ENCODE measurements at regions not wholly inside any gene's neighbourhood (a gene's known extent, or its start where the extent isn't known, plus 50 kb on each side); places are given as distances from the start of the nearest gene placed in this dataset.

GRCh38 chr18:46290440-46291020, 186.3 kb downstream of the HAUS1 start:
- DNase-seq (ENCODE audit: extremely low read depth, low read depth, low spot score): no peak

GRCh38 chr18:46291149-46291548, 187.0 kb downstream of the HAUS1 start:
- DNase-seq (ENCODE audit: extremely low read depth, low read depth, low spot score): no peak

GRCh38 chr18:46293742-46294181, 189.6 kb downstream of the HAUS1 start:
- no peak for DNase-seq (ENCODE audit: extremely low read depth, low read depth, low spot score)

GRCh38 chr18:46294318-46294717, 190.1 kb downstream of the HAUS1 start:
- no peak for DNase-seq (ENCODE audit: extremely low read depth, low read depth, low spot score)

GRCh38 chr18:46294751-46295150, 190.6 kb downstream of the HAUS1 start:
- no peak for DNase-seq (ENCODE audit: extremely low read depth, low read depth, low spot score)

- no peak for DNase-seq (ENCODE audit: extremely low read depth, low read depth, low spot score)
These were observed 191.2 kb downstream of the HAUS1 start for GRCh38 chr18:46295416-46295815.

- DNase-seq (ENCODE audit: extremely low read depth, low read depth, low spot score): no peak
These were observed 192.5 kb downstream of the HAUS1 start for GRCh38 chr18:46296656-46297055.

- DNase-seq (ENCODE audit: extremely low read depth, low read depth, low spot score): no peak
These were observed 192.9 kb downstream of the HAUS1 start for GRCh38 chr18:46297124-46297523.

GRCh38 chr18:46297621-46298020, 193.4 kb downstream of the HAUS1 start:
- no peak for DNase-seq (ENCODE audit: extremely low read depth, low read depth, low spot score)

- no peak for DNase-seq (ENCODE audit: extremely low read depth, low read depth, low spot score)
These were observed 194.3 kb downstream of the HAUS1 start for GRCh38 chr18:46298511-46298910.

- DNase-seq (ENCODE audit: extremely low read depth, low read depth, low spot score): no peak
These were observed 195.4 kb downstream of the HAUS1 start for GRCh38 chr18:46299465-46300008.

GRCh38 chr18:46301081-46301480, 196.9 kb downstream of the HAUS1 start:
- no peak for DNase-seq (ENCODE audit: extremely low read depth, low read depth, low spot score)

GRCh38 chr18:46301571-46301970, 197.4 kb downstream of the HAUS1 start:
- DNase-seq (ENCODE audit: extremely low read depth, low read depth, low spot score): no peak

GRCh38 chr18:46302528-46303485, 198.6 kb downstream of the HAUS1 start:
- no peak for DNase-seq (ENCODE audit: extremely low read depth, low read depth, low spot score)

- no peak for DNase-seq (ENCODE audit: extremely low read depth, low read depth, low spot score)
These were observed 206.1 kb downstream of the HAUS1 start for GRCh38 chr18:46310258-46310657.

GRCh38 chr18:46310675-46311345, 206.6 kb downstream of the HAUS1 start:
- DNase-seq (ENCODE audit: extremely low read depth, low read depth, low spot score): no peak

- DNase-seq (ENCODE audit: extremely low read depth, low read depth, low spot score): no peak
These were observed 207.3 kb downstream of the HAUS1 start for GRCh38 chr18:46311491-46311890.

GRCh38 chr18:46312221-46312620, 208.0 kb downstream of the HAUS1 start:
- DNase-seq (ENCODE audit: extremely low read depth, low read depth, low spot score): no peak

- DNase-seq (ENCODE audit: extremely low read depth, low read depth, low spot score): no peak
These were observed 209.3 kb downstream of the HAUS1 start for GRCh38 chr18:46313521-46313920.

- DNase-seq (ENCODE audit: extremely low read depth, low read depth, low spot score): no peak
These were observed 209.8 kb downstream of the HAUS1 start for GRCh38 chr18:46314011-46314410.

GRCh38 chr18:46315161-46315560, 211.0 kb downstream of the HAUS1 start:
- no peak for DNase-seq (ENCODE audit: extremely low read depth, low read depth, low spot score)

Data from glomerular endothelial cell (primary cell).